OCI-LY3 (cell line): ENCODE measurements at regions not wholly inside any gene's neighbourhood (a gene's known extent, or its start where the extent isn't known, plus 50 kb on each side); places are given as distances from the start of the nearest gene placed in this dataset.

Experiments used
- H2AFZ ChIP-seq: fragments of 200-600, 300-600 bp; shearing (Covaris generic); 2 replicates; pipeline ENCODE4 v1.6.0; 2014; ENCODE audit warnings: antibody characterized with exemption, low read depth, low read length
- H3K27ac ChIP-seq: fragments of 200-600, 300-600 bp; sonication (generic); 2 replicates; pipeline ENCODE4 v1.5.1; 2014; ENCODE audit warnings: mild to moderate bottlenecking, low read length, moderate library complexity, mixed read lengths
- H3K27me3 ChIP-seq: fragments of 200-600, 300-600 bp; sonication (generic); 2 replicates; pipeline ENCODE4 v1.6.1; 2014; ENCODE audit warnings: low read depth, low read length, mixed read lengths
- H3K36me3 ChIP-seq: fragments of 200-600, 300-600 bp; sonication (generic); replicated peaks from 2 replicates; pipeline ENCODE3; 2014; ENCODE audit warnings: low read depth, low read length, mixed read lengths
- H3K4me1 ChIP-seq: fragments of 300-600, 200-600 bp; sonication (generic); 2 replicates; pipeline ENCODE4 v1.6.1; 2014; ENCODE audit warnings: low read length, mixed read lengths
- H3K4me2 ChIP-seq: fragments of 200-600, 300-600 bp; sonication (generic); 2 replicates; pipeline ENCODE4 v1.6.1; 2014; ENCODE audit warnings: low read length, mixed read lengths
- H3K4me3 ChIP-seq: fragments of 300-600, 200-600 bp; sonication (generic); 2 replicates; pipeline ENCODE4 v1.5.1; 2014; ENCODE audit warnings: antibody characterized with exemption, mild to moderate bottlenecking, low read length, moderate library complexity
- H3K79me2 ChIP-seq: fragments of 300-600, 200-600 bp; shearing (Covaris generic); 2 replicates; pipeline ENCODE4 v1.6.1; 2014; ENCODE audit warnings: mild to moderate bottlenecking, low read length, mixed read lengths
- H3K9ac ChIP-seq: fragments of 300-600, 200-600 bp; shearing (Covaris generic); 2 replicates; pipeline ENCODE4 v1.6.0; 2014; ENCODE audit warnings: mild to moderate bottlenecking, low read length, moderate library complexity
- H3K9me3 ChIP-seq: fragments of 200-600, 300-600 bp; shearing (Covaris generic); 2 replicates; pipeline ENCODE4 v1.6.1; 2014; ENCODE audit warnings: low read length, mixed read lengths; ENCODE audit not compliant: insufficient read depth
- H4K20me1 ChIP-seq: fragments of 200-600, 300-600 bp; sonication (generic); 2 replicates; pipeline ENCODE4 v1.6.1; 2016; ENCODE audit warnings: low read length, mixed read lengths; ENCODE audit not compliant: insufficient read depth
- EZH2phosphoT487 ChIP-seq: fragments of 200-600 bp; shearing (Covaris generic); IDR thresholded peaks from 2 replicates; pipeline ENCODE4 v1.6.1; 2018; ENCODE audit warnings: antibody characterized with exemption, mixed run types, low read depth
- TF ChIP-seq, protein P1 (sequence below): fragments of 200-600, 300-600 bp; sonication (generic); IDR thresholded peaks from 2 replicates; pipeline ENCODE4 v1.5.1; 2014; ENCODE audit warnings: antibody characterized with exemption, low read length, low read depth

DNA sequence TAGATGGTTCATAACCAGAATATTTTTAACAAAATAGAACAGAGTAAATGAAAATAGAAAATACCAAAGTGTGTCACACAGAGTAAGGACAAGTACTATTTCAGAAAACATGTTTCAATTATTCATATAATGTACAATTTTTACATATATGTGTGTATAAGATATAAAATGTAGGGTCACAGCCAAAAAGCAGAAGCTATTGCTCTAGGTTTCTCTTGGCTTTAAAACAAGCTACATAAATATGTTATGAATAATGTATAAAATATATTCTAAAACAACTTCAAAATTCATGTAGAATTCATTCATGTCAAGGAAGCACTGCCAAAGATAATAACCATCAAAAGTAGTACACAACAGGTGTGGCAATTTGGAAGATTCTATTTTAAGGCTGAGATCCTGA is 218.2 kb downstream of the TTC32 start:
- H3K27ac ChIP-seq = no peak overlapping the region
- H4K20me1 ChIP-seq = no peaks in the 10 kb centered on the region
- H3K9me3 ChIP-seq = no peaks in the 10 kb centered on the region
- no peak overlapping the region for H2AFZ ChIP-seq
- no peaks in the 10 kb centered on the region for H3K4me1 ChIP-seq
- H3K4me3 ChIP-seq = no peak overlapping the region
- H3K36me3 ChIP-seq = no peaks in the 10 kb centered on the region
- TF ChIP-seq, protein P1, sequence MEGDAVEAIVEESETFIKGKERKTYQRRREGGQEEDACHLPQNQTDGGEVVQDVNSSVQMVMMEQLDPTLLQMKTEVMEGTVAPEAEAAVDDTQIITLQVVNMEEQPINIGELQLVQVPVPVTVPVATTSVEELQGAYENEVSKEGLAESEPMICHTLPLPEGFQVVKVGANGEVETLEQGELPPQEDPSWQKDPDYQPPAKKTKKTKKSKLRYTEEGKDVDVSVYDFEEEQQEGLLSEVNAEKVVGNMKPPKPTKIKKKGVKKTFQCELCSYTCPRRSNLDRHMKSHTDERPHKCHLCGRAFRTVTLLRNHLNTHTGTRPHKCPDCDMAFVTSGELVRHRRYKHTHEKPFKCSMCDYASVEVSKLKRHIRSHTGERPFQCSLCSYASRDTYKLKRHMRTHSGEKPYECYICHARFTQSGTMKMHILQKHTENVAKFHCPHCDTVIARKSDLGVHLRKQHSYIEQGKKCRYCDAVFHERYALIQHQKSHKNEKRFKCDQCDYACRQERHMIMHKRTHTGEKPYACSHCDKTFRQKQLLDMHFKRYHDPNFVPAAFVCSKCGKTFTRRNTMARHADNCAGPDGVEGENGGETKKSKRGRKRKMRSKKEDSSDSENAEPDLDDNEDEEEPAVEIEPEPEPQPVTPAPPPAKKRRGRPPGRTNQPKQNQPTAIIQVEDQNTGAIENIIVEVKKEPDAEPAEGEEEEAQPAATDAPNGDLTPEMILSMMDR = no peak
- no peak for TF ChIP-seq EZH2phosphoT487
- H3K4me2 ChIP-seq = no peak overlapping the region
- peaks cover 11% of the 10 kb centered on the region for H3K27me3 ChIP-seq
- no peaks in the 10 kb centered on the region for H3K79me2 ChIP-seq
- no peak overlapping the region for H3K9ac ChIP-seq

DNA sequence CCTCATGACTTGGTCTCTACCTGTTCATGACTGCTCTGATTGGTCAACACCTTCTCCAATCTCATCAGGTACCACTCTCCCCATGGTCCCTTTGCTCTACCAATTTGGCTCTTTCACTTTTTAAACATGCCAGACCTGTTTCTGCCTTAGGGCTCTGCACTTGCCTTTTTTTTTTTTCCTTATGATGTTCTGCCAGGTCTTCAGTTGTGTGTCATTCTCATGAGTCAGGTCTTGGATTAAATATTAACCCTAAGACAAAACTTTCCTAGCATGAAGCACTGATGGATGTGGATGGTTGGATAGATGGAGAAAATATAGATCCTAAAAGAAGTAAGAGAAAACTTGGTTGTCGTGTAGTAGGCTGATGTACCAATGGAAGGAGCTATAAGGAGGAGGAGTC is 219.3 kb downstream of the TTC32 start:
- Histone ChIP-seq H3K4me2 (no peak overlapping the region), H3K36me3 (no peaks in the 10 kb centered on the region), H3K9me3 (no peaks in the 10 kb centered on the region), H2AFZ (no peak overlapping the region), H3K4me3 (no peak overlapping the region), H3K4me1 (no peaks in the 10 kb centered on the region), H3K79me2 (no peaks in the 10 kb centered on the region), H3K27ac (no peak overlapping the region), H3K27me3 (peaks cover 11% of the 10 kb centered on the region), H4K20me1 (no peaks in the 10 kb centered on the region), H3K9ac (no peak overlapping the region)
- TF ChIP-seq, protein P1 = no peak
- TF ChIP-seq EZH2phosphoT487 = no peak

DNA sequence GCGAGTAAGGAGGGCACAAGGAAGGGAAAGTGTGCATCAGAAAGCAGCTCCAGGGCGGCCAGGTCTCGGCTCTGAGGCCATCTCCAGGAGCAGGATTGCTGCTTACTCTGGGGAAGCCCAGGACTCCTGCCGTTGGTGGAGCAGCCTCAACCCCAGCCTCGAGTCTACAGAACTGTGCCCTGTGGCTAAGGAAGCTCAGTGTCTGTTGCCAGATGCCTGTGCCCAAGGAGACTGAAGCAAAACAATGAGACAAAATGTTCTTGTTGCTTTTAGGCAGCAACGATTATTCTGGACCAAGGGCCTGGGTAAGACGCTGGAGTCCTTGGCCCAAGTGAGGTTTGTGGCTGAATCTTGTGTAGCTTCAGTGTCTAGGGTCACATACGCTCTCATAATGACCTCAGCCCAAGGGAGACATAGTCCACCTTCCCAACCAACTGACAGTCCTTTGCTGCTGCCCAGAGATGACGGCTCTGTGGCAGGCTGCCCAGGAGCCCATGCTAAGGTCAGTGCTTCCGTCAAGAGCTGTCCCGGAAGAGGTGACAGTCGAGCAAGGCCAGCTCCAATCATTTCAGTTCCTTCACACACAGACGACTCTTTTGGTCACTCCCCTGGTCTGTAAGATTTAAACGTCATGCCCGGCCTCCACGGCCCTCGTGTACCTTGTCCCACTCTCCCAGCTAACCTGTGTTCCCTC is 223.8 kb downstream of the TTC32 start:
- no peak overlapping the region for H3K4me2 ChIP-seq
- no peak overlapping the region for H3K27ac ChIP-seq
- H3K36me3 ChIP-seq = no peaks in the 10 kb centered on the region
- TF ChIP-seq, protein P1 = no peak
- TF ChIP-seq EZH2phosphoT487 = no peak
- H3K4me1 ChIP-seq = no peaks in the 10 kb centered on the region
- H3K9ac ChIP-seq = no peak overlapping the region
- H3K9me3 ChIP-seq = no peaks in the 10 kb centered on the region
- peaks cover 11% of the 10 kb centered on the region for H3K27me3 ChIP-seq
- no peaks in the 10 kb centered on the region for H4K20me1 ChIP-seq
- H3K79me2 ChIP-seq = no peaks in the 10 kb centered on the region
- H2AFZ ChIP-seq = no peak overlapping the region
- no peak overlapping the region for H3K4me3 ChIP-seq

GRCh38 chr2:19677215-19677777 is 224.5 kb downstream of the TTC32 start:
- no peaks in the 10 kb centered on the region for H4K20me1 ChIP-seq
- no peak overlapping the region for H3K4me2 ChIP-seq
- H3K27ac ChIP-seq = no peak overlapping the region
- H3K27me3 ChIP-seq = peaks cover 11% of the 10 kb centered on the region
- H3K36me3 ChIP-seq = no peaks in the 10 kb centered on the region
- no peaks in the 10 kb centered on the region for H3K4me1 ChIP-seq
- H2AFZ ChIP-seq = no peak overlapping the region
- no peaks in the 10 kb centered on the region for H3K79me2 ChIP-seq
- no peak overlapping the region for H3K9ac ChIP-seq
- H3K9me3 ChIP-seq = no peaks in the 10 kb centered on the region
- no peak overlapping the region for H3K4me3 ChIP-seq
- TF ChIP-seq, protein P1 = no peak
- no peak for TF ChIP-seq EZH2phosphoT487
